ENCODE measurements at regions not wholly inside any gene's neighbourhood (a gene's known extent, or its start where the extent isn't known, plus 50 kb on each side); places are given as distances from the start of the nearest gene placed in this dataset.

GRCh38 chr9:18167733-18168132 lies 306.2 kb upstream of the ADAMTSL1 start:
- H3K4me3 ChIP-seq, result no peak overlapping the region
- no peak for DNase-seq
- H3K27me3 ChIP-seq, result no peaks in the 10 kb centered on the region
- no peaks in the 10 kb centered on the region for H3K4me1 ChIP-seq
- TF ChIP-seq, protein P1, sequence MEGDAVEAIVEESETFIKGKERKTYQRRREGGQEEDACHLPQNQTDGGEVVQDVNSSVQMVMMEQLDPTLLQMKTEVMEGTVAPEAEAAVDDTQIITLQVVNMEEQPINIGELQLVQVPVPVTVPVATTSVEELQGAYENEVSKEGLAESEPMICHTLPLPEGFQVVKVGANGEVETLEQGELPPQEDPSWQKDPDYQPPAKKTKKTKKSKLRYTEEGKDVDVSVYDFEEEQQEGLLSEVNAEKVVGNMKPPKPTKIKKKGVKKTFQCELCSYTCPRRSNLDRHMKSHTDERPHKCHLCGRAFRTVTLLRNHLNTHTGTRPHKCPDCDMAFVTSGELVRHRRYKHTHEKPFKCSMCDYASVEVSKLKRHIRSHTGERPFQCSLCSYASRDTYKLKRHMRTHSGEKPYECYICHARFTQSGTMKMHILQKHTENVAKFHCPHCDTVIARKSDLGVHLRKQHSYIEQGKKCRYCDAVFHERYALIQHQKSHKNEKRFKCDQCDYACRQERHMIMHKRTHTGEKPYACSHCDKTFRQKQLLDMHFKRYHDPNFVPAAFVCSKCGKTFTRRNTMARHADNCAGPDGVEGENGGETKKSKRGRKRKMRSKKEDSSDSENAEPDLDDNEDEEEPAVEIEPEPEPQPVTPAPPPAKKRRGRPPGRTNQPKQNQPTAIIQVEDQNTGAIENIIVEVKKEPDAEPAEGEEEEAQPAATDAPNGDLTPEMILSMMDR (IDR thresholded peaks at IDR 0.05), result no peak
- TF ChIP-seq POLR2A (IDR thresholded peaks at IDR 0.05), result no peak
- intact Hi-C loops (cut with DNase I), result no loop called here
- H3K9me3 ChIP-seq, result no peaks in the 10 kb centered on the region
- H3K27ac ChIP-seq, result no peak overlapping the region
- 77 to 85% methylated on average over 1 of the region's 1 CpG for WGBS, 2 donors
- no peaks in the 10 kb centered on the region for H3K36me3 ChIP-seq

DNA sequence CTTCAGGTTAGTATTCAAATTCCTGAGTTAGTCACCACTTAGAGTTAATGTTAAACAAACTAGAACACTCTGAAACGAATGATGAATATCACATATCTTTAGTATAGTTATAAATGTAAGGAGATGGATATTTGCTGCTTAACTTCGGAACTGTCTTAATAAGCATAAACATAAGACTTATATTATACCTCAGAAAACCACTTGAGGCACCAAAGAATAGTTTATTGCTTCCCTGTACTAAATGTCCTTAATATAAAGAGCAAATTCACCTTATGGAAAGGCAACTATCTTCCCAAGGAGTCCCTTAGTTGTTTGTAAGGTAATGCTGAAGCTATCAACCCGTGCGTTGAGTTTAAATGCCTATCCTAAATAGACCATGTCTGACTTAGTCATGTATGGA lies 300.0 kb upstream of the ADAMTSL1 start:
- Histone ChIP-seq H3K9me3 (no peaks in the 10 kb centered on the region), H3K27me3 (no peaks in the 10 kb centered on the region), H3K4me1 (no peaks in the 10 kb centered on the region), H3K4me3 (no peak overlapping the region), H3K27ac (no peak overlapping the region), H3K36me3 (no peaks in the 10 kb centered on the region)
- DNase-seq, result no peak
- intact Hi-C loops (cut with DNase I), result no loop called here
- WGBS, 2 donors, result 63 to 70% methylated on average over 4 of the region's 4 CpGs
- TF ChIP-seq POLR2A (IDR thresholded peaks at IDR 0.05), result no peak
- TF ChIP-seq, protein P1 (IDR thresholded peaks at IDR 0.05), result no peak

GRCh38 chr9:18182636-18183035 lies 291.3 kb upstream of the ADAMTSL1 start:
- TF ChIP-seq, protein P1 (IDR thresholded peaks at IDR 0.05), result no peak
- no peak for TF ChIP-seq POLR2A (IDR thresholded peaks at IDR 0.05)
- Histone ChIP-seq H3K36me3 (no peaks in the 10 kb centered on the region), H3K9me3 (no peaks in the 10 kb centered on the region), H3K27ac (no peak overlapping the region), H3K4me3 (no peak overlapping the region), H3K4me1 (no peaks in the 10 kb centered on the region), H3K27me3 (peaks cover 0 to 3% (median 0%) of the 10 kb centered on the region in 4 donors)
- DNase-seq, result no peak
- WGBS, 2 donors, result 93 to 98% methylated on average over 3 of the region's 3 CpGs
- intact Hi-C loops (cut with DNase I), result no loop called here

- no peaks in the 10 kb centered on the region for H3K36me3 ChIP-seq
- no peak overlapping the region for H3K4me3 ChIP-seq
- DNase-seq, result no peak
- intact Hi-C loops (cut with DNase I), result no loop called here
- H3K27me3 ChIP-seq, result peaks cover 0 to 9% (median 0%) of the 10 kb centered on the region in 4 donors
- H3K9me3 ChIP-seq, result no peaks in the 10 kb centered on the region
- WGBS, 2 donors, result 35 to 40% methylated on average over 3 of the region's 3 CpGs
- peaks cover 0 to under 1% (median 0%) of the 10 kb centered on the region in 3 donors for H3K4me1 ChIP-seq
- TF ChIP-seq, protein P1 (IDR thresholded peaks at IDR 0.05), result no peak
- no peak for TF ChIP-seq POLR2A (IDR thresholded peaks at IDR 0.05)
- no peak overlapping the region for H3K27ac ChIP-seq
Observed at GRCh38 chr9:18183974-18184373, 290.0 kb upstream of the ADAMTSL1 start.

DNA sequence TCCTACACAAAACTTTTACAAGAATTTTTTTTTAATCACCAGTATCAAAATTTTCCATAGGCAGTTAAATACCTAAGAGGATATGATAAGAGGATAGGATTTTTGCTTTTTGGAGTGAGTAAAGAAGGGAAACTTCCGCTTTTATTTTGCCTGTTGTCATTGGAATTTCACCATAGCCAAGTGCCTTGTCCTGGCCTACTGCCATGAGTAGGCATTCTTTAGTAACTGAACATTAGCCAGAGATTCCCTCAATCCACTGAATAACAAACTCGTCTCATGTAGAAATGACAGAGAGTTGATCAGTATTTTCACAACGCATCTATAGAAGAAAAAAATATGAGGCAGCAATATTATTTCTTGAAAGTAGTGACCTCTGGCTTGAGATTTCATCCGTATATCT lies 289.6 kb upstream of the ADAMTSL1 start:
- no peak for DNase-seq
- intact Hi-C loops (cut with DNase I), result no loop called here
- no peak overlapping the region for H3K4me3 ChIP-seq
- H3K4me1 ChIP-seq, result peaks cover 0 to 5% (median 0%) of the 10 kb centered on the region in 3 donors
- no peaks in the 10 kb centered on the region for H3K9me3 ChIP-seq
- H3K27me3 ChIP-seq, result peaks cover 0 to 9% (median 0%) of the 10 kb centered on the region in 4 donors
- WGBS, 2 donors, result 62% methylated on average over 4 of the region's 4 CpGs
- no peak for TF ChIP-seq POLR2A (IDR thresholded peaks at IDR 0.05)
- TF ChIP-seq, protein P1 (IDR thresholded peaks at IDR 0.05), result no peak
- H3K27ac ChIP-seq, result no peak overlapping the region
- no peaks in the 10 kb centered on the region for H3K36me3 ChIP-seq

Measured in esophagus squamous epithelium (tissue), 5 donors.